ENCODE measurements at regions not wholly inside any gene's neighbourhood (a gene's known extent, or its start where the extent isn't known, plus 50 kb on each side); places are given as distances from the start of the nearest gene placed in this dataset.

GRCh38 chr16:72723781-72724180 lies 324.1 kb downstream of the ZFHX3 start (continued):
- TF ChIP-seq RREB1 (CRISPR knock-in tag; IDR thresholded peaks at IDR 0.05) (no peak), FOXK2 (conservative IDR thresholded peaks at IDR 0.05 in 1 of 2, IDR thresholded peaks at IDR 0.05 in 1 of 2; ENCODE audit: low read depth in 2 of 2) (no peak), ZBTB17 (CRISPR knock-in tag; IDR thresholded peaks at IDR 0.05) (no peak), NR4A1 (CRISPR knock-in tag; IDR thresholded peaks at IDR 0.05) (no peak), NR4A1 (tag; IDR thresholded peaks at IDR 0.05) (no peak), ZNF224 (CRISPR knock-in tag; IDR thresholded peaks at IDR 0.05) (no peak), GMEB1 (CRISPR knock-in tag; IDR thresholded peaks at IDR 0.05) (no peak), RBM39 (optimal IDR thresholded peaks at IDR 0.05; ENCODE audit: low read depth, low read length) (no peak), STAT5A (IDR thresholded peaks at IDR 0.05; ENCODE audit: borderline replicate concordance, low read length) (no peak), PTTG1 (tag; IDR thresholded peaks at IDR 0.05; ENCODE audit: low read depth) (no peak)

Measured in K562 (cell line).